Endometrium (tissue), 2 donors: ENCODE measurements at regions not wholly inside any gene's neighbourhood (a gene's known extent, or its start where the extent isn't known, plus 50 kb on each side); places are given as distances from the start of the nearest gene placed in this dataset.
A peak's percentile ranks its signal among the peaks of the same experiment; 100 is the strongest.

Source experiments
- FAIRE-seq: peaks from 2 replicates; lab custom pipeline; 2012; peaks lifted over from hg19 to GRCh38; lab: Jason Lieb, UNC
- donor health status: control.
- donor health status: control.

- no peak for FAIRE-seq
Measured at GRCh38 chr20:1790386-1790785, 104.8 kb upstream of the SIRPA start.

DNA sequence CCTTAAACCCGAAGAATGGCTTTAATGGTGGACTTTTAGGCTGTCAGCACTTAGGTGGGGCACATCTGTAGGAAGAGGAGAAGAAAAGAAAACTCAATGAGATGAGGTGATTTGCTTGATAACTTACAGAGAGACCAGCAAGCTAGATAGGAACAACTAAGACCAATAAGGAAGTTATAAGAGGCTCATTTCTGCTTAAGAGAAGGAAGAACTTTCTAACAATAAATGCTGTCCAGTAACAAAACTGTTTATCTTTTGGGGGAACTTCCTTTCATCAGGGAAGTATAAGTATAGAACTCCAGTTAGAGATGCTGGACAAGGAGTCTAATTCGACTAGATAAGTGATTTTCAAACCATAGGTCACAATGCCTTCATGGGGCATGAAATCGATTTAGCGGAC is 107.2 kb upstream of the SIRPA start:
- no peak for FAIRE-seq

DNA sequence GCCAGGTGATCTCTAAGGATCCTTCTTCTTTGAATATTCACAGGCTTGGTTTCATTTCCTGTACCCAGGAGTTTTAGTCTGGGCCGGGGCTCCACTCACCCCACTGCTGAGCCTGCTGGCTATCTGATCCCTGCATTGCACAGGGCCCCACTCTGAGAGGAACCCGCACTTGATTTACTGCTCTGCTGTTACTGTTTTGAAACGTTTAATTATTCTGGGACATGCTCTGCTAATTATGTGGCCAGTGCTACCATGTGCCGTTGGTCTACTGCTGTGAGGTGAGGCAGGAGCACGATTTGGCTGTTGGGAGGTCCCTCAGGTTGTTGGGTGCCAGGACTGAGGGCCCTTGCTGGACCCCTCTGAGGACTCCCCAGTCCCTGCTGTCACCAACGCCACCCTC is 108.7 kb upstream of the SIRPA start:
- FAIRE-seq = no peak

DNA sequence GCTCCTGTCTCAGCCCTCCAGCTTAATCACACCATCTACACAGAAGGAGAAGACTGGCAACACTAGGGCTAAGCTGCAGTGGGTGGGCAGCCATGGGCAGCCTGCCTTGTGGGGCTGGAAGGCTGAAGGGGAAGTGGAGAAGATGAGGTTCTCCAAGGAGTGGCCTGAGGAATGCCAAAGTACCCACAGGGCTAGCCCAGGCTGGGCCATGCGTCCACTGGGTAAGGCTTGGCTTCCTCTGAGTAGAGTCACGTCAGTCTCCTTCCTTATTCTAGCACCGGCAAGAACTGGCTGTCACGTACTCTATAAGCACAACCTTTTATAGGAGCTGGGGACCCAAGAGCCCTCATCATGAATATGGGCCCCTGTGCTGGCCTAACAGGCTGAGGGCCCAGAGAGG is 110.6 kb upstream of the SIRPA start:
- FAIRE-seq = no peak

DNA sequence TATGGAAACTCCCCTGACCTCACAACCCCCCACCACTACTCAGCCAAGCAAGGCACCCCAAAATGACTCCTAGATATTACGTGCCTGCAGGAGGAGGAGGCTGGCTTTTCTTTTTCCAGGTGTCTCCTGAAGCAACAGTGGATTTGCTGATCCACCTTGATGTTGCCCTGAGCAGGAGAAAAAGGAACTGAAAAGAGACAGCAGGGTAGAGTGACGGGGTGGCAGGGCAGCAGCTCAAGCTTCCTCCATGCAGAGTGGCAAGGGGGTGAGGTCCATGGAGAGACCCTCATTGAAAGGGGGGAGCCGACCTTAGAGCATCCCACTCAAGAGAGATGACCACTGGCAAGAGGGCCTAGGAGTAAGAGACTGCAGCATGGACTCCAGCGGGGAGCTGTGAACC is 112.0 kb upstream of the SIRPA start:
- FAIRE-seq = no peak

- no peak for FAIRE-seq
Measured at GRCh38 chr20:1782181-1782580, 113.0 kb upstream of the SIRPA start.

GRCh38 chr20:1779567-1779966 is 115.6 kb upstream of the SIRPA start:
- no peak for FAIRE-seq

DNA sequence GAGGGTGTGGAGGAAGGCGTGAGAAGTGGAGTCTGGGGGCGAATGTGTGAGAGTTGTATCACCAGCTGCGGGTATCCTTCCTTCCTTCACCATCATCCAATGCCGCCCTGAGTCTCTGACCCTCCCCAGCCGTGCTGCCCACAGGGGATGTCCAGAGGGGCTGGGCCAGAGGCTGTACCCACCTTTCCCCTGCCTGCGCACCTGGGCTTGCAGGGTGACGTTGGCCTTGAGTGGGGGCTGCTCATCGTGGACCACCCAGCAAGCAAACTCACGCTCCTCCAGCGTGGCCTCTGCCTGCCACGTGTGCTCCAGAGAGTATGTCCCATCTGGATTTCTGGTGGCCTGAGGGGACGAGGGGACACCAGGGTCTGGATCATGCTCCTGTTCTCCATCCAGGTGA is 116.9 kb upstream of the SIRPA start:
- no peak for FAIRE-seq

DNA sequence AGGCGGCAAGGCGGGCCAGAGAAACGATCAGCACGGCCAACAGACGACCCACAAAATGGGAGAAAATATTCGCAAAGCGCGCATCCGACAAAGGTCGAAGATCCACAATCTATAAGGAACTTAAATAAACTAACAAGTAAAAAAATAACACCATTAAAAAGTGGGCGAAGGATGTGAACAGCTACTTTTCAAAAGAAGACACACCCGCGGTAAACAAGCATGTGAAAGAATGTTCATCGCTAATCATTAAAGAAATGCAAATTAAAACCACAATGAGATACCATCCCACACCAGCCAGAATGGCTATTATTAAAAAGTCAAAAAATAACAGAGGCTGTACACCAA is 117.8 kb upstream of the SIRPA start:
- no peak for FAIRE-seq

DNA sequence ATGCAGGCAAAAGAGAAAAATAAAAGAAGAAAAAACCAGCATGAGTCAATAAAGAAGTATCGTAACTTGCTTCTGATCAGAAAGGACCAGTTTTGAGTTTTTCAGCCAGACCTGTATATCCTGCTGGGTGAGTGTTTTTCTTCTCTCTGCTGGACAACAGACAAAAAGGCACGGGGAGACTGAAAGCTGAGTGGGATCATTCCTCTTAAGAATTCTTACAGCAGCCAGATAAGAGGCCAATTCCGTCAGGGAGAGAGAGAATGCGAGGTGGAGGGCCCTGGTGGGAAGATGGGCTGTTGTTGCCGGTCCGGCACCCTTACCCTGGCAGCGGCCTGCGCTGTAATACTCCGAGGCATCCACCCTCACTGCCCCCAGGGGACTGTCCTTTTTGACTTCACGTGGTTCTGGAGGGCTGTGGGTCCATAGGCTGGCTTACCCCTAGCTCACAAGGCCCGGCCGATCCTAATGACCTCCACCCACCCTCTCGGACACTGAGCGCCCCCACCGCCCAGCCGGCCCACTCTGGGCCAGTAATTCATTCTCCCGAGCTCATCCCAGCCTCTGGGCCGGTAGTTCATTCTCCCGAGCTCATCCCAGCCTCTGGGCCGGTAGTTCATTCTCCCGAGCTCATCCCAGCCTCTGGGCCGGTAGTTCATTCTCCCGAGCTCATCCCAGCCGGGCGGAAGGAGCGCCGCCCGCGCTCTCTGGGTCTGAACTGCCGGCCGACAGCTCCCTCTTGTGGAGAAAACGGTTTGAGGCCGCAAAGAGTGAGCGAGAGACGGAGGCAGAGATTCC is 118.3 kb upstream of the SIRPA start:
- FAIRE-seq = peak; percentile 95

GRCh38 chr20:1775117-1775516 is 117.5 kb upstream of the SIRPG start:
- no peak for FAIRE-seq

GRCh38 chr20:1774479-1774878 is 116.9 kb upstream of the SIRPG start:
- no peak for FAIRE-seq

DNA sequence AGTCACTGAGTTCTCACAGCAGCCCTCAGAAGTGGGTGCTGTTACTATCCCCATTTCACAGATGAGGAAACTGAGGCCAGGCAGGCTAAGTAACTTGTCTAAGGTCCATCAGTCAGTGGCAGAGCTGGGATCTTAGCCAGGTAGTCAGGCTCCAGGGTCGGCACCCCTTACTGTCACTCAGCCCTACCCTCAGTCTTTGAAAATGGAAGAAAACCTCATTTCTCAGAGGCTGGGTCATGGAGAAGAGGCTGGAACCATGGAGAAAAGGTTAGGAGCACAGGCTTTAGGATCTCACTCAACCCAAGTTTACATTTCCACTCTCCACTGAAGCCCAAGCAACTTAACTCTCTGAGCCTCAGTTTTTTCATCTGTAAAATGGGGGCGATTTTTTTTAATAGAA is 116.2 kb upstream of the SIRPG start:
- no peak for FAIRE-seq

GRCh38 chr20:1769491-1769890 is 111.9 kb upstream of the SIRPG start:
- no peak for FAIRE-seq

- FAIRE-seq = no peak
Measured at GRCh38 chr20:1766731-1767130, 109.2 kb upstream of the SIRPG start.

DNA sequence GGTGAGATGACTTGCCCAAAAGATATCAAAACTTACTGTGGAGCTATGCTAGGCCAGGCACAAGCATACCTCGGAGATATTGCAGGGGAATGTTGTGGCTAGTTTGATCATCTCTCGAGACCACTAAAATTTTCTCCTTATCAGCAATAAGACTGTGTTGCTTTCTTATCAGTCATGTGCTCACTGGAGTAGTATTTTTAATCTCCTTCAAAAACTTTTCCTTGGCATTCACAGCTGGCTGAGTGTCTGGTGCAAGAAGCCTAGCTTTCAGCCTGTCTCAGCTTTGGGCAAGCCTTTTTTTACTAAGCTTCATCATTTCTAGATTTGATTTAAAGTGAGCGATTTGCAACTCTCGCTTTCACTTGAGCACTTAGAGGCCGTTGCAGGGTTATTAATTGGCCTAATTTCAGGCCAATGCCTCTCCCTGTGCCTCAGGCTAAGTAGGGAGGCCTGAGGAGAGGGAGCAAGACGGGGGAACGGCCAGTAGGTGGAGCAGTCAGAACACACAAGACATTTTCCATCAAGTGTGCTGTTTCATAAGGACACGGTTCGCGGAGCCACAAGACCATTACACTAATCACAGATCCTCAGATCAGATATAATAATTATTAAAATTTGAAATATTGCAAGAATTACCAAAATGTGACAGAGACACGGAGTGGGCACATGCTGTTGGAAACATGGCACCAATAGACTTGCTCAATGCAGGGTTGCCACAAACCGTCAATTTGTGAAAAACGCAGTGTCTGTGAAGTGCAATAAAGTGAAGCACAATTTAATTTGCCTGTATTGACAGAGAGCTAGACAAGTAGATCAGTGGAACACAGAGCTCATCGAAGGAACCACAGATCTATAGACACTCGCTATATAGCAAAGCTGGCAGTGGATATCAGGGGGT is 106.8 kb upstream of the SIRPG start:
- FAIRE-seq = peak; percentile 74

DNA sequence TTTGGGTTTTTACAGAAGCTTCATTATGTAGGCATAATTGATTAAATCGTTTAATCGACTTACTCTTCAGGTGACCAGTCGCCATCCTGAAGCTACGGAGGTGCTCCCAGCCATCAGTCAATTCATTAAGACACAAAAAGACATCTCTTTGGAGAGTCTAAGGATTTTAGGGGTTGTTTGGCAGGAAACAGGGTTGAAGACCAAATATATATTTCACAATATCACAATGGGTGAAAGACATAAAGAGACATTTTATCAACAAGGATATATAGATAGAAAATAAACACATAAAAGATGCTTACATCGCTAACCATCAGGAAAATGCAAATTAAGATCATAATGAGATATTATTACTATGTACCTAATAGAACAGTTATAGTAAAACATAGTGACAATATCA is 104.0 kb upstream of the SIRPG start:
- FAIRE-seq = no peak

GRCh38 chr20:1761116-1761515 is 103.5 kb upstream of the SIRPG start:
- FAIRE-seq = no peak

DNA sequence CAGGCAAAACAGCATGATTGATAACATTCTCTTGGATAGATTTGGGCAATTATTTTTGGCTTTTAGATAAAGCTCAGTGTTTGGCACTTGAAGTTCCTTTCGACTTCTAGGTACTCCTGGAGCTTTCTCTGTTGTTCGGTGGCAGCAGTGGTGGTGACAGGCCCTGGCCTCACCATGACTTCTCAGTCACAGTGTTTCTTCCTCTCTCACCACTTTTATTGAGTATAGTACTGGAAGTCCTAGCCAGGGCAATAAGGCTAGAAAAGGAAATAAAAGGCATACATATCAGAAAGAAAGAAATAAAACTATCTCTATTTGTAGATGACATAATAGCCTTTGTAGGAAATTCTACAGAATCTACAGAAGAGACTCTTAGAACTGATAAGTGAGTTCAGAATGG is 101.2 kb upstream of the SIRPG start:
- no peak for FAIRE-seq

DNA sequence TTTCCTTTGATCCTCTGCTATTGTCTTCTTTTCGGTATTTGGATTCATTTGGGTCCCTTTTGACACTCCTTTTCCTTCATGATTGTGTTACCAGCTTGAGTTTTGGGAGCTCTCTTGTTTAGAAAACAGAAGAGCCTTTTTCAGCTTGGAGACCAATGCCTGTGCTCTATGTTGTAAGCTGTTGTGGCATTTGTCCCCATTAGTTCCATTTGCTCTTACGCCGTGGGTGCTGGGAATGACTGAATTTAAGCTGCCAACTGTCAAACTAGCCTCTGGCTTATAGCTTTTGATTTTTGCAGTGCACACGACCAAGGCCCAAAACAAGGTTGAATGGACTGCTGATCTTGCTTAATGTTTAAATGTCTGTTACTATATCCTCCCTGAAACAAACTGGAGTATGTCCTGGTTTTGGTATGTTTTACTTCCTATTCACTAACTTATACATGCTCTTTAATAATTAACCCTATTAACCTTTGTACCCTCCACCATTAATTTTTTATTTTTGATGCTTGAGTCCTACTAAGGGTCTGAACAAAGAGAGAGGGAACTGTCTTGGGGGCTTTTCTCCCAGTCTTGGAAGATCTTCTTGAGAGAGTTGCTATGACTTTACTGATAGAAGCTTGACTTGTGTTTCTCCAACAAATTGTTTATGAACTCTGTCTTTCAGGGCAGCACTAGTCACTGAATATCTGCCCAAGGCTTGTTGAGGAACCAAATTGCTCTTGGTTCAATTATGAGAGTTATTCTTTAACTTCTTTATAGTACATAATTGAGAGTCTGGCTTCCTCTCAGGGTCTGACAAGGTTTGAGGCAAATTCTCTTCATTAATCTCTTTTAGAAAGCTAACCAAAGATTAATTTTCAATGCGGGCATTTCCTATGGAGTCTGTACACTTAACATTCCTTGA is 100.3 kb upstream of the SIRPG start:
- FAIRE-seq = no peak

DNA sequence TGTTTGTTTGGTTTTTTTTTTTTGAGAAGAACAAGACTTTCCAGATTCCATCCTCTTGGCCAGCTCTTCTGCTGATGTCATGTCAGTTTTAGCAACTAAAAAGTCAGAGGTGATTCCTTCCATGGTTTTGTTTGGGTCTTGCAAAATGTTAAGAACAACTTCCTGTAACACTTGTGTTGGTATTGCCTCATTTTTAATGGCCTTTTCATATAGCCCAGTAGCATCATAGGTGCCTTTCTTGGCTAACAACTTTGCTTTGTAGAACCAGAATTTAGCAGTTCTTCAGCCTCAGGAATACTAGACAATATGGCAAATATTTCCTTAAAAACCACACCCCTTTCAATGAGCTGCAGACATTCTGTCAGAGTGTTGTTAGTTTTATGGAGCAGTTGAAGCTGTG is 99.5 kb upstream of the SIRPG start:
- FAIRE-seq = no peak

DNA sequence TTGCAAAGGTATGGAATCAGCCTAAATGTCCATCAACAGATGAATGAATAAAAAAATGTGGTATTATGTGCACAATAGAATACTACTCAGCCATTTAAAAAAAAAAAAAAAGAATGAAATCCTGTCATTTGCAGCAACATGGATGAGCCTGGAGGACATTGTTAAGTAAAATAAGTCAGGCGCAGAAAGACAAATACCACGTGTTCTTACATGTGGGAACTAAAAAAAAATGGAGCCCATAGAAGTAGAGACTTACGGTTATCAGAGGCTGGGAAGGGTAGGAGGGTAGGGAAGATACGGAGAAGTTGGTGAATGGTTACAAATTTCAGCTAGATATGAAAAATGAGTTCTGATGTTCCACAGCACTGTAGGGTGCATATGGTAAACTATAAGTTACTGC is 97.2 kb upstream of the SIRPG start:
- no peak for FAIRE-seq

GRCh38 chr20:1754306-1754705 is 96.7 kb upstream of the SIRPG start:
- no peak for FAIRE-seq
